NT2/D1 (cell line): ENCODE measurements at regions not wholly inside any gene's neighbourhood (a gene's known extent, or its start where the extent isn't known, plus 50 kb on each side); places are given as distances from the start of the nearest gene placed in this dataset.

Experiments used
- DNase-seq: peaks from one replicate; pipeline ENCODE4 v3.0.0-alpha.2; 2011; ENCODE audit warnings: low read depth, low spot score
- H3K27me3 ChIP-seq: 2 replicates; pipeline ENCODE4 v1.6.0; 2011; ENCODE audit warnings: mild to moderate bottlenecking; ENCODE audit not compliant: insufficient read length, insufficient read depth
- H3K36me3 ChIP-seq: 2 replicates; pipeline ENCODE4 v1.6.1; 2011; ENCODE audit warnings: mild to moderate bottlenecking, low read length, mixed read lengths; ENCODE audit not compliant: insufficient read depth, insufficient read length
- H3K4me1 ChIP-seq: 2 replicates; pipeline ENCODE4 v1.5.1; 2011; ENCODE audit not compliant: insufficient read depth, insufficient read length
- H3K4me3 ChIP-seq: 2 replicates; pipeline ENCODE4 v1.5.1; 2011; ENCODE audit warnings: low read depth; ENCODE audit not compliant: insufficient read length
- H3K9ac ChIP-seq: 2 replicates; pipeline ENCODE4 v1.6.0; 2011; ENCODE audit warnings: low read depth; ENCODE audit not compliant: insufficient read length
- H3K9me3 ChIP-seq: 2 replicates; pipeline ENCODE4 v1.5.1; 2011; ENCODE audit warnings: mild to moderate bottlenecking, low read length; ENCODE audit not compliant: insufficient read depth
- SUZ12 ChIP-seq: IDR thresholded peaks from 2 replicates; pipeline ENCODE4 v1.6.1; 2011; ENCODE audit not compliant: insufficient read length, insufficient read depth; ENCODE audit errors: extremely low read depth
- YY1 ChIP-seq: IDR thresholded peaks from 2 replicates; pipeline ENCODE4 v1.6.1; 2011; ENCODE audit not compliant: insufficient read length, insufficient read depth
- ZNF274 ChIP-seq: IDR thresholded peaks from 2 replicates; pipeline ENCODE4 v1.6.1; 2011; ENCODE audit warnings: mild to moderate bottlenecking, low read depth, low read length

GRCh38 chr5:88666761-88667495, 216.1 kb downstream of the MEF2C start:
- H3K9me3 ChIP-seq: no peaks in the 10 kb centered on the region
- H3K36me3 ChIP-seq: no peaks in the 10 kb centered on the region
- no peaks in the 10 kb centered on the region for H3K4me1 ChIP-seq
- DNase-seq: no peak
- TF ChIP-seq SUZ12 (no peak), YY1 (no peak), ZNF274 (no peak)
- H3K4me3 ChIP-seq: peak overlapping the region; percentile 10
- no peak overlapping the region for H3K9ac ChIP-seq
- H3K27me3 ChIP-seq: peaks cover 98% of the 10 kb centered on the region

- peaks cover 95% of the 10 kb centered on the region for H3K27me3 ChIP-seq
- DNase-seq: no peak
Measured at GRCh38 chr5:88665750-88666215, 217.2 kb downstream of the MEF2C start.

GRCh38 chr5:88664645-88665044, 218.3 kb downstream of the MEF2C start:
- no peak overlapping the region for H3K4me3 ChIP-seq
- no peaks in the 10 kb centered on the region for H3K9me3 ChIP-seq
- no peaks in the 10 kb centered on the region for H3K36me3 ChIP-seq
- no peaks in the 10 kb centered on the region for H3K4me1 ChIP-seq
- TF ChIP-seq SUZ12 (no peak), ZNF274 (no peak), YY1 (no peak)
- H3K27me3 ChIP-seq: peaks cover 93% of the 10 kb centered on the region
- H3K9ac ChIP-seq: no peak overlapping the region
- no peak for DNase-seq

More at GRCh38 chr5:88665750-88666215, 217.2 kb downstream of the MEF2C start:
- no peak for TF ChIP-seq YY1
- no peak for TF ChIP-seq SUZ12
- no peak for TF ChIP-seq ZNF274
- H3K9me3 ChIP-seq: no peaks in the 10 kb centered on the region
- H3K9ac ChIP-seq: no peak overlapping the region
- no peaks in the 10 kb centered on the region for H3K4me1 ChIP-seq
- no peaks in the 10 kb centered on the region for H3K36me3 ChIP-seq
- H3K4me3 ChIP-seq: no peak overlapping the region

- no peaks in the 10 kb centered on the region for H3K4me1 ChIP-seq
- TF ChIP-seq ZNF274 (no peak), YY1 (no peak), SUZ12 (no peak)
- no peak for DNase-seq
- H3K9me3 ChIP-seq: no peaks in the 10 kb centered on the region
- no peak overlapping the region for H3K9ac ChIP-seq
- H3K27me3 ChIP-seq: peaks cover 93% of the 10 kb centered on the region
- no peaks in the 10 kb centered on the region for H3K36me3 ChIP-seq
- no peak overlapping the region for H3K4me3 ChIP-seq
Measured at GRCh38 chr5:88663793-88664216, 219.2 kb downstream of the MEF2C start.

GRCh38 chr5:88662846-88663245, 220.1 kb downstream of the MEF2C start:
- peaks cover 93% of the 10 kb centered on the region for H3K27me3 ChIP-seq
- H3K9ac ChIP-seq: no peak overlapping the region
- no peaks in the 10 kb centered on the region for H3K4me1 ChIP-seq
- no peak overlapping the region for H3K4me3 ChIP-seq
- TF ChIP-seq ZNF274: no peak
- TF ChIP-seq YY1: no peak
- no peak for TF ChIP-seq SUZ12
- no peak for DNase-seq
- no peaks in the 10 kb centered on the region for H3K9me3 ChIP-seq
- no peaks in the 10 kb centered on the region for H3K36me3 ChIP-seq

- DNase-seq: no peak
- Histone ChIP-seq H3K9ac (no peak overlapping the region), H3K4me3 (no peak overlapping the region)
Measured at GRCh38 chr5:88661806-88662207, 221.2 kb downstream of the MEF2C start.

GRCh38 chr5:88660947-88661805, 221.8 kb downstream of the MEF2C start:
- Histone ChIP-seq H3K9ac (no peak overlapping the region), H3K27me3 (peaks cover 83% of the 10 kb centered on the region), H3K36me3 (no peaks in the 10 kb centered on the region), H3K9me3 (no peaks in the 10 kb centered on the region), H3K4me1 (no peaks in the 10 kb centered on the region), H3K4me3 (peak overlapping the region; percentile 26)
- DNase-seq: peak; percentile 72
- TF ChIP-seq SUZ12 (no peak), YY1 (no peak), ZNF274 (no peak)

More at GRCh38 chr5:88661806-88662207, 221.2 kb downstream of the MEF2C start:
- Histone ChIP-seq H3K4me1 (no peaks in the 10 kb centered on the region), H3K9me3 (no peaks in the 10 kb centered on the region), H3K36me3 (no peaks in the 10 kb centered on the region), H3K27me3 (peaks cover 90% of the 10 kb centered on the region)
- no peak for TF ChIP-seq YY1
- no peak for TF ChIP-seq SUZ12
- no peak for TF ChIP-seq ZNF274
